AG04450 (cell line): ENCODE measurements at regions not wholly inside any gene's neighbourhood (a gene's known extent, or its start where the extent isn't known, plus 50 kb on each side); places are given as distances from the start of the nearest gene placed in this dataset.

Experiments used
- CTCF ChIA-PET: fragments of 300-600, 350-600 bp; formaldehyde crosslinking; extraction: SDS; loops from one replicate; lab custom pipeline; 2022; ENCODE audit warnings: antibody characterized with exemption, inconsistent platforms; lab: Charles Lee
- POLR2A ChIA-PET: fragments of 350-600 bp; formaldehyde crosslinking; extraction: SDS; loops from one replicate; lab custom pipeline; 2021; ENCODE audit warnings: antibody characterized with exemption, inconsistent platforms; lab: Yijun Ruan, JAX
- DNase-seq: peaks from one replicate; pipeline ENCODE4 v3.0.0-alpha.2; 2011; ENCODE audit warnings: low read depth, low spot score
- H3K27ac ChIP-seq: one replicate; pipeline ENCODE4 v1.5.1; 2012; ENCODE audit warnings: low read depth, low read length, control low read depth
- H3K27me3 ChIP-seq: one replicate; pipeline ENCODE4 v1.6.0; 2012; ENCODE audit warnings: low read length; ENCODE audit not compliant: control insufficient read depth, insufficient read depth
- H3K4me3 ChIP-seq: 2 replicates; pipeline ENCODE4 v1.5.1; 2011; ENCODE audit warnings: mild to moderate bottlenecking, low read depth, low read length, control low read depth
- H3K9me3 ChIP-seq: 2 replicates; pipeline ENCODE4 v1.5.1; 2012; ENCODE audit warnings: low read length; ENCODE audit not compliant: control insufficient read depth, insufficient read depth
- TF ChIP-seq, protein P1 (sequence below): IDR thresholded peaks from 2 replicates; pipeline ENCODE4 v1.5.1; 2011; ENCODE audit warnings: low read depth, low read length, control low read depth, inconsistent platforms

DNA sequence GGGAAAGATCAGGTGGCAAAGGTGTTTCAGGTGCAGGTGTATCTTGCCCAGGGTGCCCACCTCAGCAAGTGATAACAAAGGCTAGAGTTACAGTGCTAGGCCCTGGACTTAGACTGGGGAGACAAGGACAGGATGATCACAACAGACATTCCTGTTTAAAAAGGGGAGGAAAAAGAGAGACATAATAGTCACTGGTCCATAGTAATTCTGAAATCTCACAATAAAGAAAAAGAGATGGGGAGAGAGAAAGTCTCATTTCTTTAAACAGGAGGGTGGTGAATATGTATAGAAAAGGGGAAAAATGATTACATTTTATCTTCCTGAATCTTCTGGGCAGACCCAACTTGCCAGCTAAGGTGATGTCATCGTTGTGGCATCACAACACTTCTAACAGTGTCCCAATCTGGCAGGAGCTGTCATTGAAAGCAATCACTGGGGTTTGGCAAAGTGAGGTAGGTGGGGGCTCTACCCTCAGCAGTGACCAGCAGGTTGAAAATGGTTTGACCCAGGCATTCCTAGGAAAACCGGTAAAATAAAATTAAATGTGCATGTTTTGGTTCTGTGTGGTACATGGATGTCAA is 99.5 kb downstream of the ZNF621 start:
- no peaks in the 10 kb centered on the region for H3K27me3 ChIP-seq
- TF ChIP-seq, protein P1, sequence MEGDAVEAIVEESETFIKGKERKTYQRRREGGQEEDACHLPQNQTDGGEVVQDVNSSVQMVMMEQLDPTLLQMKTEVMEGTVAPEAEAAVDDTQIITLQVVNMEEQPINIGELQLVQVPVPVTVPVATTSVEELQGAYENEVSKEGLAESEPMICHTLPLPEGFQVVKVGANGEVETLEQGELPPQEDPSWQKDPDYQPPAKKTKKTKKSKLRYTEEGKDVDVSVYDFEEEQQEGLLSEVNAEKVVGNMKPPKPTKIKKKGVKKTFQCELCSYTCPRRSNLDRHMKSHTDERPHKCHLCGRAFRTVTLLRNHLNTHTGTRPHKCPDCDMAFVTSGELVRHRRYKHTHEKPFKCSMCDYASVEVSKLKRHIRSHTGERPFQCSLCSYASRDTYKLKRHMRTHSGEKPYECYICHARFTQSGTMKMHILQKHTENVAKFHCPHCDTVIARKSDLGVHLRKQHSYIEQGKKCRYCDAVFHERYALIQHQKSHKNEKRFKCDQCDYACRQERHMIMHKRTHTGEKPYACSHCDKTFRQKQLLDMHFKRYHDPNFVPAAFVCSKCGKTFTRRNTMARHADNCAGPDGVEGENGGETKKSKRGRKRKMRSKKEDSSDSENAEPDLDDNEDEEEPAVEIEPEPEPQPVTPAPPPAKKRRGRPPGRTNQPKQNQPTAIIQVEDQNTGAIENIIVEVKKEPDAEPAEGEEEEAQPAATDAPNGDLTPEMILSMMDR, result no peak
- POLR2A ChIA-PET, result no interaction called here
- H3K4me3 ChIP-seq, result no peak overlapping the region
- DNase-seq, result no peak
- CTCF ChIA-PET, result no interaction called here
- no peaks in the 10 kb centered on the region; the same call in 1 of the 2 replicates for H3K9me3 ChIP-seq
- H3K27ac ChIP-seq, result no peak overlapping the region

DNA sequence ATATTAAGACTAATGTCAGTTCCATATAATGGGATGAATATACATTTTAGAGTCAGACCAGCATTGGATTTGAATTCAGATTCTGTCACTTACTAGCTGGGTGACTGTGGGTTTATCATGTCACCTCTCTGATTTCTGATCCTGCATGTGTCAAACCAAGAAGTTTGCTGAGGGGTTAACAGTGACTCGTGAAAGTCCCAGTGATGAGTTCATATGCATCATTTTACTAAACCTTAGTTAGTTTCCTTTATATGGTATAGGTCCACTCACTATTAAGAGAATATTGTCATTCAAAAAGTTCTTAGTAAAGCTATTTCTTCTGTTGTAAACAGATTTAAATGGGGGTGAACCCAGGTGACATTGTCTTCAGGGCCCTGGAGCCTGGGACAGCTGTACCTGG is 102.3 kb downstream of the ZNF621 start:
- ChIA-PET POLR2A (no interaction called here), CTCF (no interaction called here)
- TF ChIP-seq, protein P1, result no peak
- DNase-seq, result no peak
- H3K27me3 ChIP-seq, result no peaks in the 10 kb centered on the region
- no peak overlapping the region for H3K4me3 ChIP-seq
- H3K27ac ChIP-seq, result no peak overlapping the region
- no peaks in the 10 kb centered on the region; the same call in 1 of the 2 replicates for H3K9me3 ChIP-seq

DNA sequence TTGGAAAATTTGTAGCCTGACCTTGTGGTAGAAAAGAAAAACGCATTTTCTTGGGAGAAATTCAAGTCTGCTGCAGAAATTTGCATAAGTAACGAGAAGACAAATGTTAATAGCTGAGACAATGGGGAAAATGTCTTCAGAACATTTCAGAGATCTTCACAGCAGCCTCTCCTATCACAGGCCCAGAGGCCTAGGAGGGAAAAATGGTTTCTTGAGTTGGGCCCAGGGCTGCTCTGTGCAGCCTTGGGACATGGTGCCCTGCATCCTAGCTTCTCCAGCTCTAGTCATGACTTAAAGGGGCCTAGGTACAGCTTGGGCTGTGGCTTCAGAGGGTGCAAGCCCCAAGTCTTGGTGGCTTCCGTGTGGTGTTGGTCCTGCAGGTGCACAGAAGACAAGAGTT is 104.2 kb downstream of the ZNF621 start:
- no peak for DNase-seq
- ChIA-PET CTCF (no interaction called here), POLR2A (no interaction called here)
- Histone ChIP-seq H3K27ac (no peak overlapping the region), H3K27me3 (no peaks in the 10 kb centered on the region), H3K9me3 (no peaks in the 10 kb centered on the region; the same call in 1 of the 2 replicates), H3K4me3 (no peak overlapping the region)
- TF ChIP-seq, protein P1, result no peak

DNA sequence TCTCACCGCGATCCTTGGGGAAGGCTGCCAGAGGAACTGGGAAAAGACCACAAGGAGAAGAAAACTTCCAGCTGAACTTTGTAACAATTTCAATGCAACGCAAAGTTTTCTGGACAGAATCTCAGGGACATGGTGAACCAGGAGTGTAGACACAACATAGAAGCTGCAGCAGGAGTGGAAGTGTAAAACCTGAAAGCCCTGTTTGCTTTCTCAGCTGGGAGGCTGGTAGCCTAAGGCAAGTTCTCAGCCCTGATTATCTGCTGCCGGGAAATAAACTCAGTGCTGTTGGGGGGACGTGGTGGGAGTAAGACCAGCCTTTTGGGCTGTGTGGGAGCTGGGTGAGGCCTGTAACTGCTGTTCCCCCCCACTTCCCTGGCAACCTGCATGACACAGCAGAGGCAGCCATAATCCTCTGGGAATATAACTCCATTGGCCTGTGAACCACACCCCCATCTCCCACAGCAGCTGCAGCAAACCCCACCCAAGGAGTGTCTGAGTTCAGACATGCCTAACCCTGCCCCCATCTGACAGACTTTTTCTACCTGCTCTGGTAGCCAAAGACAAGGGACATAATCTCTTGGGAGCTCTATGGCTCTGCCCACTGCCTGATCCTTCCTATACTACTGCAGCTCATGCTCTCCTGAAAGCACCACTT is 106.7 kb downstream of the ZNF621 start:
- Histone ChIP-seq H3K9me3 (no peaks in the 10 kb centered on the region), H3K4me3 (no peak overlapping the region), H3K27me3 (no peaks in the 10 kb centered on the region), H3K27ac (no peak overlapping the region)
- ChIA-PET CTCF (no interaction called here), POLR2A (no interaction called here)
- DNase-seq, result no peak
- TF ChIP-seq, protein P1, result no peak

DNA sequence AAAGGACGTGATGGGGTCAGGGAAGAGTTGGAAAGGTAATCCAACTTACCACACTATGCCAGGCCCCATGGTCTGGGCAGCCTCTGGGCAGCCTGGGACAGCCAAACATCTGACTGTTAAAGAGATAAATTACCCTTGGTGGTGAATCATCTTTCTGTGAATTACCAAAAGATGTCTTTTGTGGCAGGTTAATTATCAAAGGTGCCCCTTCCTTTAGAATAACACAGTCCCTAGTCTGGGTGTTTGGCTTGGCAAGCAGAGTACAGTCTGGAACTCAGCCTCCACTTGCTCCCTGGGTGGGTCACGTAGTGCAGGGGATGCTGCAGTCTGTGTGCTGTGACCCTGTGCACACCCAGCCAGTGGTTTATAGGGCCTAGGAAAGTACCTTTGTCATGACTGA is 113.1 kb downstream of the ZNF621 start:
- ChIA-PET POLR2A (no interaction called here), CTCF (no interaction called here)
- no peak for DNase-seq
- TF ChIP-seq, protein P1, result no peak
- Histone ChIP-seq H3K27me3 (no peaks in the 10 kb centered on the region), H3K27ac (no peak overlapping the region), H3K9me3 (no peaks in the 10 kb centered on the region), H3K4me3 (no peak overlapping the region)
